ENCODE measurements at regions not wholly inside any gene's neighbourhood (a gene's known extent, or its start where the extent isn't known, plus 50 kb on each side); places are given as distances from the start of the nearest gene placed in this dataset.
"Not testable (repeated sequence)": the region's sequence is repeated elsewhere in the genome, so short reads cannot be mapped to it uniquely, and the experiment has no call there.

GRCh38 chr14:27338012-27338411 lies 740.2 kb upstream of the NOVA1 start:
- CTCF ChIA-PET = interaction anchor here (0.6 kb wide), 1 partner anchor 245 kb away, joined by 4 read pairs; no protein-coding TSS in a partner anchor
- no peaks in the 10 kb centered on the region for H3K4me1 ChIP-seq (ENCODE audit: control insufficient read depth, insufficient read depth, low read length)
- no peak for TF ChIP-seq KLF10 (tag by site-specific recombination; IDR thresholded peaks at IDR 0.05)
- no peak for TF ChIP-seq ZNF530 (tag by site-specific recombination; IDR thresholded peaks at IDR 0.05; ENCODE audit: low read depth)
- no peak for TF ChIP-seq ZNF426 (tag by site-specific recombination; IDR thresholded peaks at IDR 0.05)
- no peak for TF ChIP-seq ZNF514 (tag by site-specific recombination; IDR thresholded peaks at IDR 0.05)
- no peak for TF ChIP-seq ZNF19 (tag by site-specific recombination; IDR thresholded peaks at IDR 0.05; ENCODE audit: low read depth)
- TF ChIP-seq GLIS2 (tag by site-specific recombination; IDR thresholded peaks at IDR 0.05) = no peak
- TF ChIP-seq ZNF138 (tag by site-specific recombination; IDR thresholded peaks at IDR 0.05; ENCODE audit: borderline replicate concordance) = no peak
- TF ChIP-seq ZNF692 (tag by site-specific recombination; IDR thresholded peaks at IDR 0.05) = no peak
- no peak for TF ChIP-seq ZNF23 (tag by site-specific recombination; IDR thresholded peaks at IDR 0.05; ENCODE audit: borderline replicate concordance)
- TF ChIP-seq ZNF596 (tag by site-specific recombination; IDR thresholded peaks at IDR 0.05) = no peak
- TF ChIP-seq ZNF629 (tag by site-specific recombination; IDR thresholded peaks at IDR 0.05) = no peak
- H3K9me3 ChIP-seq (ENCODE audit: control insufficient read depth, insufficient read depth, low read depth, low read length) = no peaks in the 10 kb centered on the region
- no peak overlapping the region for H3K4me3 ChIP-seq (ENCODE audit: low read depth, low read length)
- POLR2A ChIA-PET = no interaction called here
- H3K27ac ChIP-seq (ENCODE audit: extremely low read depth, low read depth, low read length) = no peak overlapping the region
- H3K36me3 ChIP-seq (ENCODE audit: control insufficient read depth in 2 of 2, insufficient read depth in 1 of 2, low read length in 2 of 2) = no peaks in the 10 kb centered on the region

DNA sequence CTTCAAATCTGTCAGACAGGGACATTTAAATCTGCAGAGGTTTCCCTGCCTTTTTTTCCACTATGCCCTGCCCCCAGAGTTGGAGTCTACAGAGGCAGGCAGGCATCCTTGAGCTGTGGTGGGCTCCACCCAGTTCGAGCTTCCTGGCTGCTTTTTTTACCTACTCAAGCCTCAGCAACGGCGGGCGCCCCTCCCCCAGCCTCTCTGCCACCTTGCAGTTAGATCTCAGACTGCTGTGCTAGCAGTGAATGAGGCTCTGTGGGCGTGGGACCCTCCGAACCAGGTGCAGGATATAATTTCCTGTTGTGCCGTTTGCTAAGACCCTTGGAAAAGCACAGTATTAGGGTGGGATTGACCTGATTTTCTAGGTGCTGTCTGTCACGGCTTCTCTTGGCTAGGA lies 765.2 kb upstream of the NOVA1 start:
- POLR2A ChIA-PET; CTCF ChIA-PET; H3K4me3 ChIP-seq (ENCODE audit: low read depth, low read length); H3K36me3 ChIP-seq (ENCODE audit: control insufficient read depth in 2 of 2, insufficient read depth in 1 of 2, low read length in 2 of 2); H3K27ac ChIP-seq (ENCODE audit: extremely low read depth, low read depth, low read length); H3K9me3 ChIP-seq (ENCODE audit: control insufficient read depth, insufficient read depth, low read depth, low read length); H3K4me1 ChIP-seq (ENCODE audit: control insufficient read depth, insufficient read depth, low read length): not testable (repeated sequence)

- H3K36me3 ChIP-seq (ENCODE audit: control insufficient read depth in 2 of 2, insufficient read depth in 1 of 2, low read length in 2 of 2) = no peaks in the 10 kb centered on the region
- no peak for TF ChIP-seq ZNF555 (tag by site-specific recombination; conservative IDR thresholded peaks at IDR 0.05)
- TF ChIP-seq, protein P1, sequence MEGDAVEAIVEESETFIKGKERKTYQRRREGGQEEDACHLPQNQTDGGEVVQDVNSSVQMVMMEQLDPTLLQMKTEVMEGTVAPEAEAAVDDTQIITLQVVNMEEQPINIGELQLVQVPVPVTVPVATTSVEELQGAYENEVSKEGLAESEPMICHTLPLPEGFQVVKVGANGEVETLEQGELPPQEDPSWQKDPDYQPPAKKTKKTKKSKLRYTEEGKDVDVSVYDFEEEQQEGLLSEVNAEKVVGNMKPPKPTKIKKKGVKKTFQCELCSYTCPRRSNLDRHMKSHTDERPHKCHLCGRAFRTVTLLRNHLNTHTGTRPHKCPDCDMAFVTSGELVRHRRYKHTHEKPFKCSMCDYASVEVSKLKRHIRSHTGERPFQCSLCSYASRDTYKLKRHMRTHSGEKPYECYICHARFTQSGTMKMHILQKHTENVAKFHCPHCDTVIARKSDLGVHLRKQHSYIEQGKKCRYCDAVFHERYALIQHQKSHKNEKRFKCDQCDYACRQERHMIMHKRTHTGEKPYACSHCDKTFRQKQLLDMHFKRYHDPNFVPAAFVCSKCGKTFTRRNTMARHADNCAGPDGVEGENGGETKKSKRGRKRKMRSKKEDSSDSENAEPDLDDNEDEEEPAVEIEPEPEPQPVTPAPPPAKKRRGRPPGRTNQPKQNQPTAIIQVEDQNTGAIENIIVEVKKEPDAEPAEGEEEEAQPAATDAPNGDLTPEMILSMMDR (tag by site-specific recombination; IDR thresholded peaks at IDR 0.05) = no peak
- H3K4me1 ChIP-seq (ENCODE audit: control insufficient read depth, insufficient read depth, low read length) = no peaks in the 10 kb centered on the region
- H3K4me3 ChIP-seq (ENCODE audit: low read depth, low read length) = no peak overlapping the region
- no peak overlapping the region for H3K27ac ChIP-seq (ENCODE audit: extremely low read depth, low read depth, low read length)
- ChIA-PET POLR2A (no interaction called here), CTCF (no interaction called here)
- no peaks in the 10 kb centered on the region for H3K9me3 ChIP-seq (ENCODE audit: control insufficient read depth, insufficient read depth, low read depth, low read length)
These were observed 768.8 kb upstream of the NOVA1 start for GRCh38 chr14:27366596-27366995.

- ChIA-PET CTCF (no interaction called here), POLR2A (no interaction called here)
- no peaks in the 10 kb centered on the region for H3K9me3 ChIP-seq (ENCODE audit: control insufficient read depth, insufficient read depth, low read depth, low read length)
- no peaks in the 10 kb centered on the region for H3K4me1 ChIP-seq (ENCODE audit: control insufficient read depth, insufficient read depth, low read length)
- H3K4me3 ChIP-seq (ENCODE audit: low read depth, low read length) = no peak overlapping the region
- no peak overlapping the region for H3K27ac ChIP-seq (ENCODE audit: extremely low read depth, low read depth, low read length)
- no peaks in the 10 kb centered on the region for H3K36me3 ChIP-seq (ENCODE audit: control insufficient read depth in 2 of 2, insufficient read depth in 1 of 2, low read length in 2 of 2)
- TF ChIP-seq FEZF1 (tag by site-specific recombination; IDR thresholded peaks at IDR 0.05) (no peak), ZBTB8A (tag by site-specific recombination; IDR thresholded peaks at IDR 0.05) (no peak), ZNF785 (tag by site-specific recombination; IDR thresholded peaks at IDR 0.05) (no peak), ZNF514 (tag by site-specific recombination; IDR thresholded peaks at IDR 0.05) (no peak), ZNF548 (tag by site-specific recombination; IDR thresholded peaks at IDR 0.05) (no peak), ZNF600 (tag by site-specific recombination; IDR thresholded peaks at IDR 0.05) (no peak), ELK4 (IDR thresholded peaks at IDR 0.05; ENCODE audit: borderline replicate concordance, low read depth, low read length) (no peak), GLI2 (tag by site-specific recombination; IDR thresholded peaks at IDR 0.05; ENCODE audit: borderline replicate concordance, low read depth) (no peak), ZNF23 (tag by site-specific recombination; IDR thresholded peaks at IDR 0.05; ENCODE audit: borderline replicate concordance) (no peak), MYNN (tag by site-specific recombination; IDR thresholded peaks at IDR 0.05; ENCODE audit: borderline replicate concordance) (no peak), KLF1 (tag by site-specific recombination; IDR thresholded peaks at IDR 0.05) (no peak), ZNF48 (tag by site-specific recombination; IDR thresholded peaks at IDR 0.05) (no peak), ZNF121 (tag by site-specific recombination; IDR thresholded peaks at IDR 0.05) (no peak)
- TF ChIP-seq, protein P2, sequence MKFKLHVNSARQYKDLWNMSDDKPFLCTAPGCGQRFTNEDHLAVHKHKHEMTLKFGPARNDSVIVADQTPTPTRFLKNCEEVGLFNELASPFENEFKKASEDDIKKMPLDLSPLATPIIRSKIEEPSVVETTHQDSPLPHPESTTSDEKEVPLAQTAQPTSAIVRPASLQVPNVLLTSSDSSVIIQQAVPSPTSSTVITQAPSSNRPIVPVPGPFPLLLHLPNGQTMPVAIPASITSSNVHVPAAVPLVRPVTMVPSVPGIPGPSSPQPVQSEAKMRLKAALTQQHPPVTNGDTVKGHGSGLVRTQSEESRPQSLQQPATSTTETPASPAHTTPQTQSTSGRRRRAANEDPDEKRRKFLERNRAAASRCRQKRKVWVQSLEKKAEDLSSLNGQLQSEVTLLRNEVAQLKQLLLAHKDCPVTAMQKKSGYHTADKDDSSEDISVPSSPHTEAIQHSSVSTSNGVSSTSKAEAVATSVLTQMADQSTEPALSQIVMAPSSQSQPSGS (tag by site-specific recombination; IDR thresholded peaks at IDR 0.05; ENCODE audit: low read depth) = no peak
These were observed 769.5 kb upstream of the NOVA1 start for GRCh38 chr14:27367345-27367744.

Measured in HEK293 (cell line).